A549 (cell line): ENCODE measurements at regions not wholly inside any gene's neighbourhood (a gene's known extent, or its start where the extent isn't known, plus 50 kb on each side); places are given as distances from the start of the nearest gene placed in this dataset.

Experiments used
- ATAC-seq, 2 experiments: fragments of 200-7000 bp in 1 of 2; fragments of >200 bp in 1 of 2; cut with Nextera tagmentation in 1 of 2; cut with Tn5 transposase in 1 of 2; 3 replicates each; pipeline versions ENCODE4 v1.8.0 to v1.9.1; 2018 to 2020; ENCODE audit warnings: mild to moderate bottlenecking in 1 of 2, moderate library complexity in 1 of 2
- CTCF ChIA-PET: fragments of 300-600 bp; sonication (Branson Sonifier 250); formaldehyde crosslinking; extraction: SDS; loops from one replicate; lab custom pipeline; 2021; ENCODE audit warnings: antibody characterized with exemption, inconsistent platforms; lab: Yijun Ruan, JAX
- POLR2A ChIA-PET: fragments of 350-600 bp; formaldehyde crosslinking; extraction: SDS; loops from one replicate; lab custom pipeline; 2021; ENCODE audit warnings: antibody characterized with exemption, inconsistent platforms; lab: Yijun Ruan, JAX
- DNase-seq, 2 experiments: peaks; one replicate each; pipeline versions ENCODE4 v3.0.0 to v3.0.0-alpha.2; 2011 to 2016; ENCODE audit warnings: low read depth in 1 of 2, low spot score in 1 of 2
- FAIRE-seq: peaks from 2 replicates; lab custom pipeline; 2011; peaks lifted over from hg19 to GRCh38; lab: Jason Lieb, UNC
- H3K27ac ChIP-seq, 2 experiments: fragments of >200 bp; sonication (Bioruptor Twin); formaldehyde crosslinking; 3 replicates each; pipeline ENCODE4 v1.5.1; 2016 to 2017
- H3K4me1 ChIP-seq: fragments of >200 bp; sonication (Bioruptor Twin); formaldehyde crosslinking; 3 replicates; pipeline ENCODE4 v1.6.1; 2016
- H3K4me2 ChIP-seq: fragments of >200 bp; sonication (Bioruptor Twin); formaldehyde crosslinking; 3 replicates; pipeline ENCODE4 v1.6.1; 2016
- H3K4me3 ChIP-seq: fragments of >200 bp; sonication (Bioruptor Twin); formaldehyde crosslinking; 3 replicates; pipeline ENCODE4 v1.5.1; 2016
- H3K9me3 ChIP-seq: fragments of >200 bp; sonication (Bioruptor Twin); formaldehyde crosslinking; 3 replicates; pipeline ENCODE4 v1.6.1; 2016
- BHLHE40 ChIP-seq: IDR thresholded peaks from 2 replicates; pipeline ENCODE4 v1.6.1; 2012; ENCODE audit warnings: low read depth, low read length, inconsistent platforms
- CHD2 ChIP-seq: fragments of 150-350 bp; IDR thresholded peaks from 2 replicates; pipeline ENCODE4 v1.6.1; 2014; ENCODE audit warnings: low read length; ENCODE audit not compliant: partially characterized antibody
- EP300 ChIP-seq, 2 experiments: fragments of >200 bp; sonication (Bioruptor Twin); formaldehyde crosslinking; IDR thresholded peaks; 2 replicates in 1 of 2; 3 replicates in 1 of 2; pipeline ENCODE4 v1.6.1; 2016 to 2017
- FOSB ChIP-seq: fragments of 250-450 bp; sonication (Bioruptor Pico); IDR thresholded peaks from 2 replicates; pipeline ENCODE4 v1.5.0; 2020; ENCODE audit warnings: mild to moderate bottlenecking, moderate library complexity
- HDAC2 ChIP-seq: fragments of 200-600 bp; sonication (generic); IDR thresholded peaks from 2 replicates; pipeline ENCODE4 v1.6.1; 2016
- HEYL ChIP-seq: fragments of 250-450 bp; sonication (Bioruptor Pico); IDR thresholded peaks from 2 replicates; pipeline ENCODE4 v1.8.0; 2021; ENCODE audit warnings: mild to moderate bottlenecking, moderate library complexity
- HOXB5 ChIP-seq: fragments of 250-450 bp; sonication (Bioruptor Pico); IDR thresholded peaks from 2 replicates; pipeline ENCODE4 v1.5.0; 2020; ENCODE audit warnings: mild to moderate bottlenecking, moderate library complexity
- MAZ ChIP-seq: fragments of 150-350 bp; IDR thresholded peaks from 2 replicates; pipeline ENCODE4 v1.6.1; 2014; ENCODE audit warnings: antibody characterized with exemption, low read depth, low read length, borderline replicate concordance
- NFE2L2 ChIP-seq: fragments of 150-350 bp; conservative IDR thresholded peaks from 2 replicates; pipeline ENCODE4 v1.6.1; 2014; ENCODE audit warnings: low read length
- NPAS2 ChIP-seq: fragments of 250-450 bp; sonication (Bioruptor Pico); IDR thresholded peaks from 2 replicates; pipeline ENCODE4 v1.8.0; 2022; ENCODE audit warnings: mild to moderate bottlenecking, moderate library complexity, borderline replicate concordance
- POLR2A ChIP-seq: IDR thresholded peaks from 2 replicates; pipeline ENCODE4 v1.6.1; 2012; ENCODE audit warnings: mild to moderate bottlenecking, low read length
- RAD21 ChIP-seq, 2 experiments: fragments of >200 bp in 1 of 2; sonication (Bioruptor Twin) in 1 of 2; formaldehyde crosslinking in 1 of 2; IDR thresholded peaks in 1 of 2; conservative IDR thresholded peaks in 1 of 2; 2 replicates in 1 of 2; 3 replicates in 1 of 2; pipeline ENCODE4 v1.6.1; 2012 to 2018; ENCODE audit warnings: inconsistent platforms in 1 of 2
- RFX5 ChIP-seq: fragments of 450-650 bp; IDR thresholded peaks from 2 replicates; pipeline ENCODE4 v1.7.1; 2014; ENCODE audit warnings: antibody characterized with exemption, mild to moderate bottlenecking, moderate library complexity
- SREBF2 ChIP-seq: fragments of 450-650 bp; IDR thresholded peaks from 2 replicates; pipeline ENCODE4 v1.6.1; 2014; ENCODE audit warnings: mild to moderate bottlenecking, moderate library complexity
- TFCP2L1 ChIP-seq: fragments of 250-450 bp; sonication (Bioruptor Pico); IDR thresholded peaks from 2 replicates; pipeline ENCODE4 v1.5.0; 2021; ENCODE audit warnings: mild to moderate bottlenecking
- ZC3H11A ChIP-seq: fragments of 450-650 bp; IDR thresholded peaks from 2 replicates; pipeline ENCODE4 v1.6.1; 2014; ENCODE audit warnings: antibody characterized with exemption, mild to moderate bottlenecking
- ZNF302 ChIP-seq: fragments of 250-450 bp; sonication (Bioruptor Pico); IDR thresholded peaks from 2 replicates; pipeline ENCODE4 v1.9.0; 2021; ENCODE audit warnings: inconsistent platforms, mild to moderate bottlenecking, moderate library complexity
- ZSCAN20 ChIP-seq: fragments of 250-450 bp; sonication (Bioruptor Pico); IDR thresholded peaks from 2 replicates; pipeline ENCODE4 v1.8.0; 2022; ENCODE audit warnings: mild to moderate bottlenecking, moderate library complexity
- WGBS: methylation state at CpG from one replicate; pipeline ENCODE4 v1.1.6; 2017; ENCODE audit errors: missing lambda C conversion rate; 5-methylcytosine and 5-hydroxymethylcytosine counted together
- TF ChIP-seq, protein P1 (sequence below): fragments of 200-600 bp; sonication (generic); IDR thresholded peaks from 2 replicates; pipeline ENCODE4 v1.6.1; 2016; ENCODE audit warnings: antibody characterized with exemption, mild to moderate bottlenecking, moderate library complexity
- TF ChIP-seq, protein P2 (sequence below): fragments of 250-450 bp; sonication (Bioruptor Pico); IDR thresholded peaks from 2 replicates; pipeline ENCODE4 v1.5.0; 2020; ENCODE audit warnings: low read depth, mild to moderate bottlenecking, moderate library complexity
- TF ChIP-seq, protein P3 (sequence below): IDR thresholded peaks from 2 replicates; pipeline ENCODE4 v1.6.1; 2012; ENCODE audit warnings: low read depth, borderline replicate concordance

DNA sequence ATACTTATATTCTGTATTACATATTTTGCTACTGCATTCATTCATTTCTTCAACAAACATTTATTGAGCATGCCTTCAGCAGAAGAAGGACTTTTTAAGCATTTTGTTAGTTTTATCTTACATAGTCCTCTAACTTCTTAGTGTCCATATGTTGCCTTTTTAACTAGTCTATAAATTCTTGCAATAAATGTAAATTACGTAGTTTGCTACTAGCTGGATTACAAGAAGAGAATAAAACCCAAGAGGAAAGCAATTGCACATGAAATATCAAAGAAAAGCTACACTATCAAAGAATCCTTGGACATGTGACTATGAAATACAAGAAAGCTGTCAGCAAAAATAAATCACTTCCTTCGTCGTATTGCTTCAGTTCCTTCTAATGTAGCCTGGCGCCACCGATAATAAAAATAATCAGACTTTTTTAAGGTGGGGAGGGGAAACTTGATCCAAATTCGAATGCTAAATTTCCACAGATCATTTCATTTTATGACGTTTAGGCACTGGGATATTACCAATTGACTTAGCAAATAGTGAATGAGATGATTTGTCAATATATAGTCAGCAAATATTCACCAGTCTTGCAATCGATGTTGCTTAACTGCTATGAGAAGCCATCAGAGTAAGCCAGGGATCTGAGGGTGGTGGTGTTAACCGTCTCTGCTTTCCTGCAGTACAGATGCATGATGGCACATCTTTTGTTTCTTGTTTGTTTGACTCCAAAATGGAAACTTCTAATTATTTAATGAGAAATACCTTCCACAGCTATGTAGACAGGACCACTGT, 258.7 kb upstream of the EXOC2 start (continued):
- TF ChIP-seq, protein P1, sequence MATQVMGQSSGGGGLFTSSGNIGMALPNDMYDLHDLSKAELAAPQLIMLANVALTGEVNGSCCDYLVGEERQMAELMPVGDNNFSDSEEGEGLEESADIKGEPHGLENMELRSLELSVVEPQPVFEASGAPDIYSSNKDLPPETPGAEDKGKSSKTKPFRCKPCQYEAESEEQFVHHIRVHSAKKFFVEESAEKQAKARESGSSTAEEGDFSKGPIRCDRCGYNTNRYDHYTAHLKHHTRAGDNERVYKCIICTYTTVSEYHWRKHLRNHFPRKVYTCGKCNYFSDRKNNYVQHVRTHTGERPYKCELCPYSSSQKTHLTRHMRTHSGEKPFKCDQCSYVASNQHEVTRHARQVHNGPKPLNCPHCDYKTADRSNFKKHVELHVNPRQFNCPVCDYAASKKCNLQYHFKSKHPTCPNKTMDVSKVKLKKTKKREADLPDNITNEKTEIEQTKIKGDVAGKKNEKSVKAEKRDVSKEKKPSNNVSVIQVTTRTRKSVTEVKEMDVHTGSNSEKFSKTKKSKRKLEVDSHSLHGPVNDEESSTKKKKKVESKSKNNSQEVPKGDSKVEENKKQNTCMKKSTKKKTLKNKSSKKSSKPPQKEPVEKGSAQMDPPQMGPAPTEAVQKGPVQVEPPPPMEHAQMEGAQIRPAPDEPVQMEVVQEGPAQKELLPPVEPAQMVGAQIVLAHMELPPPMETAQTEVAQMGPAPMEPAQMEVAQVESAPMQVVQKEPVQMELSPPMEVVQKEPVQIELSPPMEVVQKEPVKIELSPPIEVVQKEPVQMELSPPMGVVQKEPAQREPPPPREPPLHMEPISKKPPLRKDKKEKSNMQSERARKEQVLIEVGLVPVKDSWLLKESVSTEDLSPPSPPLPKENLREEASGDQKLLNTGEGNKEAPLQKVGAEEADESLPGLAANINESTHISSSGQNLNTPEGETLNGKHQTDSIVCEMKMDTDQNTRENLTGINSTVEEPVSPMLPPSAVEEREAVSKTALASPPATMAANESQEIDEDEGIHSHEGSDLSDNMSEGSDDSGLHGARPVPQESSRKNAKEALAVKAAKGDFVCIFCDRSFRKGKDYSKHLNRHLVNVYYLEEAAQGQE, result no peak
- TF ChIP-seq RFX5 (no peak), RAD21 (conservative IDR thresholded peaks at IDR 0.05 in 1 of 2, IDR thresholded peaks at IDR 0.05 in 1 of 2) (no peak)

DNA sequence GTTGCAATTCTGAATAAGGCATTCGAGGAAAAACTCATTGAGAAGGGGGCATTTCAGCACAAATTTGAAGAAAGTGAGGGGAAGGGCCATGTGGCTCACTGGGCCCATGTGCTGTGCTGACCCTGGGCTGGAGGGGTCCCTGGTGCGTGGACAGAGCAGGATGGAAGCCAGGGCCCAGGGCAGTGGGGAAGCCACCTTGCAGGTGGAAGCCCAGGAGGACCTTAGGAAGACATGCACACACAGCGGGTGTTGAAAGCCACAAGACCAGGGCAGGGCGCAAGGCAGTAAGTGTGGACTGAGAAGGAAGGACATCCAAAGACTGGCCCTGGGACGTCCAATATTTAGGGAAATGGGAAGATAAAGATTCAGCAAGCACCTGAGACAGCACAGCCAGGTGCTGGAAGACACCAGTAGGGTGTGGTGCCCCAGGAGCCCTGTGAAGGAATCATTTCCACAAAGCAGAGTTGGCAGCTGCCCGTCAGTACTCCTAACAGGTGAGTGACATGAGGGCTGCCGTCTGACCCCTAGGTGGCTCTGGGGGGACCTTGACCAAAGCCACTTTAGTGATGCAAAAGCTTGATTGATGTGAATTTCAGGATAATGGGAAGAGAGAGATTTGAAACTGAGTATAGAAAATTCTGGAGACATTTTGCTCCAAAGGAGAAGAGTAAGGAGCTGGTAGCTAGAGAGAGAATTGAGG, 254.4 kb upstream of the EXOC2 start:
- CTCF ChIA-PET, result no interaction called here
- FAIRE-seq, result no peak

DNA sequence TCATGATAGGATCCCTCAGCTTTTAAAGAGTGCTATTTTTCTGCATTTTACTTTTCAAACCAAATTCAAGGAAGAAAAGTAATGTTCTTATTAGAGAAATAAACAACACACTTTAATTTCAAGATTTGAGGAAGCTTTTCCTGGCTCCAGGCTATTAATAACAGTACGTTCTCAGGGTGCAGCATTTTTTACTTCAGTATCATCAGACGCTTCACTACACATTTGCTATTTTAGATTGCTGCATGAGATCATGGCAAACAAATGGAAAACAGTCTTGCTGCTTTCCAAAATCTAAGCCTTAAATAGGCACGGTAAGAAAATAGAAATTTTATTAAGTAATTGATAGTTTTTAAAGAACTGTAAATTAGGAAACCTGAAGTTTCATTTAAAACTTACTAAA, 253.6 kb upstream of the EXOC2 start:
- DNase-seq (no peak), ATAC-seq (no peak), FAIRE-seq (no peak)
- TF ChIP-seq SREBF2 (no peak), CHD2 (no peak), NFE2L2 (no peak)
- TF ChIP-seq, protein P2, sequence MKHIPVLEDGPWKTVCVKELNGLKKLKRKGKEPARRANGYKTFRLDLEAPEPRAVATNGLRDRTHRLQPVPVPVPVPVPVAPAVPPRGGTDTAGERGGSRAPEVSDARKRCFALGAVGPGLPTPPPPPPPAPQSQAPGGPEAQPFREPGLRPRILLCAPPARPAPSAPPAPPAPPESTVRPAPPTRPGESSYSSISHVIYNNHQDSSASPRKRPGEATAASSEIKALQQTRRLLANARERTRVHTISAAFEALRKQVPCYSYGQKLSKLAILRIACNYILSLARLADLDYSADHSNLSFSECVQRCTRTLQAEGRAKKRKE (CRISPR knock-in tag), result no peak
- Histone ChIP-seq H3K9me3 (no peaks in the 10 kb centered on the region), H3K27ac (no peak overlapping the region), H3K4me3 (no peak overlapping the region), H3K4me2 (no peak overlapping the region), H3K4me1 (no peaks in the 10 kb centered on the region)
- WGBS, result 41% methylated on average over 3 of the region's 3 CpGs
- CTCF ChIA-PET, result no interaction called here
- POLR2A ChIA-PET, result no interaction called here

More for the DNA sequence above, 254.4 kb upstream of the EXOC2 start:
- H3K9me3 ChIP-seq, result no peaks in the 10 kb centered on the region
- no peak overlapping the region for H3K27ac ChIP-seq
- no peak overlapping the region for H3K4me2 ChIP-seq
- ATAC-seq, result no peak
- 37% methylated on average over 6 of the region's 7 CpGs for WGBS
- H3K4me1 ChIP-seq, result no peaks in the 10 kb centered on the region
- no peak overlapping the region for H3K4me3 ChIP-seq
- no peak for DNase-seq
- TF ChIP-seq BHLHE40, result no peak
- TF ChIP-seq ZC3H11A, result no peak
- TF ChIP-seq HEYL (CRISPR knock-in tag), result no peak
- no peak for TF ChIP-seq TFCP2L1 (CRISPR knock-in tag)
- TF ChIP-seq FOSB (CRISPR knock-in tag), result no peak
- TF ChIP-seq MAZ, result no peak
- no peak for TF ChIP-seq NPAS2
- TF ChIP-seq, protein P3, sequence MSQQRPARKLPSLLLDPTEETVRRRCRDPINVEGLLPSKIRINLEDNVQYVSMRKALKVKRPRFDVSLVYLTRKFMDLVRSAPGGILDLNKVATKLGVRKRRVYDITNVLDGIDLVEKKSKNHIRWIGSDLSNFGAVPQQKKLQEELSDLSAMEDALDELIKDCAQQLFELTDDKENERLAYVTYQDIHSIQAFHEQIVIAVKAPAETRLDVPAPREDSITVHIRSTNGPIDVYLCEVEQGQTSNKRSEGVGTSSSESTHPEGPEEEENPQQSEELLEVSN, result no peak
- no peak for TF ChIP-seq HOXB5 (CRISPR knock-in tag)
- no peak for TF ChIP-seq ZSCAN20 (CRISPR knock-in tag)
- no peak for TF ChIP-seq CHD2
- no peak for TF ChIP-seq SREBF2
- TF ChIP-seq POLR2A, result no peak
- TF ChIP-seq RAD21 (conservative IDR thresholded peaks at IDR 0.05 in 1 of 2, IDR thresholded peaks at IDR 0.05 in 1 of 2), result no peak
- no peak for TF ChIP-seq HDAC2
- no peak for TF ChIP-seq EP300 (IDR thresholded peaks at IDR 0.05)
- no peak for TF ChIP-seq ZNF302
- POLR2A ChIA-PET, result no interaction called here
